Endothelial cell of umbilical vein (primary cell): ENCODE measurements at regions not wholly inside any gene's neighbourhood (a gene's known extent, or its start where the extent isn't known, plus 50 kb on each side); places are given as distances from the start of the nearest gene placed in this dataset.

ENCODE experiments used
- BruUV-seq: library from RNA; stranded (reverse); fragments of 400-500 nt; replicated peaks from 2 replicates; lab custom pipeline; 2021; lab: Mats Ljungman, UMichigan
- CTCF ChIA-PET: fragments of 300-600, 350-600 bp; sonication (Branson Sonifier 250); formaldehyde crosslinking; loops from one replicate; lab custom pipeline; 2021; ENCODE audit warnings: antibody characterized with exemption, inconsistent platforms; lab: Charles Lee
- POLR2A ChIA-PET: fragments of 300-600, 350-600 bp; sonication (Branson Sonifier 250); formaldehyde crosslinking; loops from one replicate; lab custom pipeline; 2021; ENCODE audit warnings: antibody characterized with exemption, inconsistent platforms; lab: Charles Lee
- DNase-seq: peaks from one replicate; pipeline ENCODE4 v3.0.0-alpha.2; 2011; ENCODE audit warnings: low read depth, low spot score
- FAIRE-seq: peaks from 2 replicates; lab custom pipeline; 2011; peaks lifted over from hg19 to GRCh38; lab: Jason Lieb, UNC
- H2AFZ ChIP-seq: 2 replicates; pipeline ENCODE4 v1.6.0; 2012; ENCODE audit warnings: low read depth, low read length, control low read depth, inconsistent platforms
- H3K27ac ChIP-seq: 2 replicates; pipeline ENCODE4 v1.5.1; 2011; ENCODE audit warnings: low read depth, mild to moderate bottlenecking, control low read depth, low read length, moderate library complexity; ENCODE audit not compliant: insufficient read depth
- H3K27me3 ChIP-seq, 2 experiments: 2 replicates each; pipeline versions ENCODE4 v1.6.0 to v1.6.1; 2011; ENCODE audit warnings: low read length in 2 of 2, mixed read lengths in 1 of 2; ENCODE audit not compliant: control insufficient read depth in 2 of 2, insufficient read depth in 2 of 2
- H3K36me3 ChIP-seq, 2 experiments: 2 replicates in 1 of 2; 3 replicates in 1 of 2; pipeline ENCODE4 v1.5.1; 2011; ENCODE audit warnings: low read length in 2 of 2, mild to moderate bottlenecking in 1 of 2, moderate library complexity in 1 of 2; ENCODE audit not compliant: control insufficient read depth in 2 of 2, insufficient read depth in 2 of 2; ENCODE audit errors: extremely low read depth in 1 of 2
- H3K4me1 ChIP-seq: 3 replicates; pipeline ENCODE4 v1.5.1; 2011; ENCODE audit warnings: mild to moderate bottlenecking, low read length; ENCODE audit not compliant: control insufficient read depth, insufficient read depth; ENCODE audit errors: extremely low read depth
- H3K4me2 ChIP-seq: 2 replicates; pipeline ENCODE4 v1.6.1; 2011; ENCODE audit warnings: low read length, control low read depth, mixed read lengths; ENCODE audit not compliant: insufficient read depth
- H3K4me3 ChIP-seq, 3 experiments: fragments of 200-600 bp in 1 of 3; sonication (generic), shearing (Covaris generic) in 1 of 3; replicated peaks in 1 of 3; 2 replicates each; pipeline ENCODE4 v1.5.1; 2011 to 2016; ENCODE audit warnings: control low read depth in 3 of 3, low read length in 3 of 3, mild to moderate bottlenecking in 2 of 3, inconsistent platforms in 1 of 3, low read depth in 1 of 3, moderate library complexity in 1 of 3; ENCODE audit not compliant: insufficient read depth in 1 of 3
- H3K79me2 ChIP-seq: 2 replicates; pipeline ENCODE4 v1.6.0; 2012; ENCODE audit warnings: low read length, inconsistent platforms; ENCODE audit not compliant: control insufficient read depth, insufficient read depth
- H3K9ac ChIP-seq: replicated peaks from 2 replicates; pipeline ENCODE3; 2011; ENCODE audit warnings: low read length, control low read depth; ENCODE audit not compliant: insufficient read depth; ENCODE audit errors: extremely low read depth
- H3K9me1 ChIP-seq: replicated peaks from 3 replicates; pipeline ENCODE4 v1.6.0; 2011; ENCODE audit warnings: mild to moderate bottlenecking, low read length; ENCODE audit not compliant: control insufficient read depth, insufficient read depth; ENCODE audit errors: extremely low read depth
- H3K9me3 ChIP-seq: replicated peaks from 2 replicates; pipeline ENCODE4 v1.5.1; 2012; ENCODE audit warnings: low read length, inconsistent platforms; ENCODE audit not compliant: control insufficient read depth, insufficient read depth
- H4K20me1 ChIP-seq: replicated peaks from 2 replicates; pipeline ENCODE3; 2011; ENCODE audit warnings: mild to moderate bottlenecking, low read length; ENCODE audit not compliant: control insufficient read depth, insufficient read depth; ENCODE audit errors: extremely low read depth
- EZH2 ChIP-seq: IDR thresholded peaks from 2 replicates; pipeline ENCODE4 v1.6.1; 2012; ENCODE audit warnings: borderline replicate concordance, low read depth, mild to moderate bottlenecking, moderate library complexity, low read length, inconsistent platforms; ENCODE audit not compliant: severe bottlenecking
- FOS ChIP-seq: IDR thresholded peaks from 2 replicates; pipeline ENCODE4 v1.6.1; 2011; ENCODE audit warnings: mild to moderate bottlenecking, low read length, moderate library complexity, borderline replicate concordance; ENCODE audit not compliant: insufficient read depth
- JUN ChIP-seq: IDR thresholded peaks from 2 replicates; pipeline ENCODE4 v1.6.1; 2011; ENCODE audit warnings: borderline replicate concordance, low read depth; ENCODE audit not compliant: insufficient read length, insufficient read depth
- MAX ChIP-seq: IDR thresholded peaks from 2 replicates; pipeline ENCODE4 v1.6.1; 2011; ENCODE audit not compliant: insufficient read depth, insufficient read length
- POLR2A ChIP-seq: IDR thresholded peaks from 2 replicates; pipeline ENCODE4 v1.6.1; 2012; ENCODE audit warnings: low read depth, mild to moderate bottlenecking, control low read depth, low read length
- POLR2AphosphoS5 ChIP-seq: IDR thresholded peaks from 2 replicates; pipeline ENCODE4 v1.6.1; 2012; ENCODE audit warnings: low read depth, mild to moderate bottlenecking, control low read depth, low read length, moderate library complexity; ENCODE audit not compliant: insufficient read depth
- dilution Hi-C: fragments of 300-500 bp; cut with MboI; formaldehyde crosslinking; loops from one replicate; pipeline ENCODE4 v1.15.0; 2019; ENCODE audit warnings: low sequenced_read_pairs; ENCODE audit not compliant: extremely low pct_ligation_motif_present
- intact Hi-C: fragments of 100-400 bp; cut with micrococcal nuclease; formaldehyde crosslinking; loops from one replicate; pipeline ENCODE4 v1.10.0; 2022

- DNase-seq (no peak), FAIRE-seq (no peak)
- H3K4me3 ChIP-seq = no peak overlapping the region
- POLR2A ChIA-PET = no interaction called here
- no TSS peak for BruUV-seq
- CTCF ChIA-PET = interaction anchor here (1.8 to 3.0 kb wide), 2 partner anchors 11 to 213 kb away, joined by 5 to 12 read pairs; no protein-coding TSS in a partner anchor
- no peaks in the 10 kb centered on the region for H4K20me1 ChIP-seq
- H3K27me3 ChIP-seq = no peaks in the 10 kb centered on the region
- no peaks in the 10 kb centered on the region for H3K36me3 ChIP-seq
- H3K79me2 ChIP-seq = no peaks in the 10 kb centered on the region
- intact Hi-C loops (no loop called here), dilution Hi-C loops (no loop called here)
- H3K27ac ChIP-seq = no peak overlapping the region
- H3K4me2 ChIP-seq = no peak overlapping the region
- no peak overlapping the region for H2AFZ ChIP-seq
- no peaks in the 10 kb centered on the region for H3K9me1 ChIP-seq
- TF ChIP-seq EZH2 (no peak), MAX (no peak), POLR2AphosphoS5 (no peak)
- H3K9me3 ChIP-seq = no peaks in the 10 kb centered on the region
- no peak overlapping the region for H3K9ac ChIP-seq
- peaks cover 17% of the 10 kb centered on the region for H3K4me1 ChIP-seq
These were observed 269.0 kb upstream of the ADAMTS9 start for GRCh38 chr3:64956711-64957325.

GRCh38 chr3:64954995-64955636 is 267.3 kb upstream of the ADAMTS9 start:
- peaks cover 17% of the 10 kb centered on the region for H3K4me1 ChIP-seq
- ChIA-PET POLR2A (no interaction called here), CTCF (interaction anchor here (0.9 to 3.0 kb wide), 5 partner anchors 10 to 215 kb away, joined by 4 to 12 read pairs (median 5); no protein-coding TSS in a partner anchor)
- no peaks in the 10 kb centered on the region for H3K9me3 ChIP-seq
- BruUV-seq = no TSS peak
- H4K20me1 ChIP-seq = no peaks in the 10 kb centered on the region
- no peak overlapping the region for H3K9ac ChIP-seq
- peak; percentile 83 for FAIRE-seq
- no peaks in the 10 kb centered on the region for H3K79me2 ChIP-seq
- intact Hi-C loops = loop anchor here (1.0 to 2.0 kb wide), 2 partner anchors 47 to 266 kb away; no protein-coding TSS in a partner anchor
- TF ChIP-seq FOS (peak; percentile 18), POLR2A (no peak), JUN (peak; percentile 48)
- no peaks in the 10 kb centered on the region for H3K9me1 ChIP-seq
- dilution Hi-C loops = no loop called here
- H3K4me2 ChIP-seq = peak overlapping the region; percentile 26
- peak; percentile 96 for DNase-seq
- peak overlapping the region; percentile 19 for H3K27ac ChIP-seq
- no peak overlapping the region for H3K4me3 ChIP-seq
- H3K36me3 ChIP-seq = no peaks in the 10 kb centered on the region
- H3K27me3 ChIP-seq = no peaks in the 10 kb centered on the region
- H2AFZ ChIP-seq = peak overlapping the region; percentile 86
